Right forelimb (tissue), 1 donor: ENCODE measurements at regions not wholly inside any gene's neighbourhood (a gene's known extent, or its start where the extent isn't known, plus 50 kb on each side); places are given as distances from the start of the nearest gene placed in this dataset.

Source experiments
- DNase-seq: peaks from one replicate; pipeline ENCODE4 v3.0.0-alpha.2; 2018

DNA sequence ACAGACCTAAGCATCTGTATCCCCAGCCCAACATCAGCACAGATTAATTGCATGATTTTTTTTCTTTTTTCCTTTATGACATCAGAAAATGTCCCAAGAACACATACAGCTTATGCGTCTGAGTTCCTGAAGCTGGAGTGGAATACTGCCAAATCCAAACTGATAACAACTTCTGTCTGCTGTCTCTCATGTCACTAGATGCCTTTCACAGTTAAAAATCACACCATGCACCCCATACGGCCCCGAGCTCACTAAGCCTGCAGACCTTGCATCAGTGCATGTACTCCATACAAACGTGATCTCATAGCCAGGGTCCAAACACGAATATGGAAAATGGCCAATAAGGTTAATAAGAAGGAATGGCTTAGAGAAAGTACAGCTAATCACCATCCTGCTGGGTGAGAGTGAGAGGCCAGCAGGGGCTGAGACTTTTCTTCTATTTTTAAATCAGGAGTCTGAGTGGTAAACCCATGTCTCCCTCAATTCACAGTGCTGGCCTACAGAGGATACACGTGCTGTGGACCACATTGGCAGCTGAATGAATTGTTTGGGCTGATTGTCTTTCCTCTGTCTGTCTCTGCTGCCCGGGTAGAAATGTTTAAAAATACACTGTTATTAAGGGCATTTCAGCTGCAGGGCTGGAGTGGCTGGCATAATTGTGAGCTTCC lies 350.6 kb upstream of the RAG2 start:
- DNase-seq, result no peak

DNA sequence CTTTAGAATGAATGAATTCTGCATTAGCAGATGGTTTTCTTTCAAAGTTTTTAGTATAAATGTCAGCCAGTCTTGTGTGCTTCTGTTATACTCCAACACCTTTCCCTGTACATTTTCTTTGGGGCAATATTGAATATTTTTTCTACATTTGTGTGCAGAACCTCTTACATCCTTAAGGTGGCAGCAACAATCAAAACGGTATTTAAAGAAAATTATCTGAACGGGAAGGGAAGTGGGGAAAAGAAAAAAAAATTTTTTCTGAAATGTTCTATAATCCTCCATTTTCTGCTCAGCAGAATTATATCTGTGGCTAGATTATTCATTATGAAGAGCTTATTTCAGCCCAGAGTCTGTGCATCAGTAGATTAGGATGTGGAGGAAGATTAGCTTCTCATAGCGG lies 347.3 kb upstream of the RAG2 start:
- DNase-seq, result no peak

DNA sequence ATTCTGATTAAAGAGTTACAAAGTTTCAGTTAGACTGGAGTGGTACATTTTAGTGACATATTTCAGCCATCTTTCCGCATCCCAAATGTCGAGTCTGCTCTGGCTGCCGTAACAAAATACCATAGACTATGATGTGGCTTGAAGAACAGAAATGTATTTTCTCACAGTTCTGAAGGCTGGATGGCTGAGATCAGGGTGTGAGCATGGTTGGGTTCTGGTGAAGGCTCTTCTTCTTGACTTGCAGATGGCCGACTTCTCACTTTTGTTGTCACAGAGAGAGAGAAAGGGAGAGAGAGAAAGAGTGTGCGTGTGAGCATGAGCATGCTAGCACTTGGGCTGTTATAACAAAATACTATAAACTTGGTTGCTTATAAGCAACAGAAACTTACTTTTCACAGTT lies 335.4 kb upstream of the RAG2 start:
- no peak for DNase-seq

DNA sequence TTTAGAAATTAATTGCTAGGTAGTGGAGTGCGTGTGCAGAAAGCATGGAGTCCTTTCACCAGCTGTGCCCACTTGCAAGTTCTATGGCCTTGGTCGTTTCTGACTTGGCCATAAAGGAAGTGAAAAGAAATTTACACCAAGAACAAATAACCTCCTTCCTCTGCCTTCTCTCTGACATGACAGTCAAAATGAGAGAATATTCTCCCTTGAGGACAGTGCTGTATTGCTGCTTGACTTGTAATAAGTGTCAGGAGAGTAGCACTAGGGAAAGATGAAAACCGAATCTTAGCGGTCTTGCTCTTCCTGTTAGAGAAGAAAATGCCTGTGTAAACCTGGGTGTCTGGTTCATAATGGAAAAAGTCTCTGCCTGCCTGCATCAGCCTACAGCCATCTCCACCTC lies 333.1 kb upstream of the RAG2 start:
- DNase-seq, result no peak

DNA sequence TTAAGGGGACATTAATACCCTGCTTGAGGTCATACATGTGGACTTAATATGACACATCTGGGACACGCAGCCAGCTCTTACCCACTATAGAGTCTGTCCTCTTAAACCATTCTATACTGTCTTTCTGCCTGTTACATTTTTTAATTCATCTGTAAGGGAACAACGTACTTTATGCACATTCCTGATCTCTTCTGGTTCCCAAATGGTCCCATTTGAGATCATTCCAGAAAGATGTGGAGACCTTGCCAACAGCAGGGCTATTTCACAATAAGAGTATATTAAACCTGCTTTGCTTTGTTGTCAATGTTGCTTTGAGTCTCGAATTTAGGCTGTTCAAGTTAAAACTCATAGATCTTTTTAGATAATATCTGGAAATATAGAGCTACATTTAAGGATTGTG lies 332.2 kb upstream of the RAG2 start:
- DNase-seq, result peak; percentile 42

DNA sequence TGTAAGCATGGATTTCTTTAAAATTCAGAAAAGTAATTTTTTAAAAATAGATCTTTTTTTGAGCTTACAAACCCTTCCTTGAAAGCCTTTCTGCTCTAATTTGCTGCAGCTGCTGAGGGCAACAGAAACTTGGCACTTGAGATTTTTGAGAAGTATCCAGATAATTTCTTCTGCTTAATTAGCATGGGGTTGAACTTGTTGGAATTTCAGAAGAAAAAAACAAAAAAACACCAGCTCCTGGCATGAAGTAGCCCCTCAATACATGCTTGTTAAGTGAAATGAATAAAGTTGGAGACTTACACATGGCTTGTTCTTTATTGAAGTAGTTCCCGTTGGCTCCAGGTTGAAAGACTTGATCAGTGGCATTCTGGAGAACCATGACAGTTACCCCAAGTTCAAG lies 331.4 kb upstream of the RAG2 start:
- no peak for DNase-seq

DNA sequence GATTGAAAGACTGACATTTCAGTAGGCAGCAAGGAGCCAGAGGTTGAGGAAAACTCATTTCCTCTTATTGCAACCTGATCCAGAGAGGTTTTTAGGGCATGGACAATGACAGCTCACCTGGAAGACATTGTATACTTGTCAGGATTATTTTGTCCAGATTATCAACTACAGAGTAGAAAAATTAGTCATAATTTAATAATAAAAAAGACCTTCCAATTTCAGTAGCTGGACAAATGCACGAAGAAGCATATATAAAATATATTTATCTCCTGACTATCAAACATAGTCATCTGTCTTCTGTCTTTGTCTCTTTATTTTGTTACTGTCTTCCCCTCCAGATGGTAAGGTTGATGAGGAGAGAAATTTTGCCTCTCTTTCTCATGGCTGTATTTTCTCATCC lies 330.6 kb upstream of the RAG2 start:
- no peak for DNase-seq

DNA sequence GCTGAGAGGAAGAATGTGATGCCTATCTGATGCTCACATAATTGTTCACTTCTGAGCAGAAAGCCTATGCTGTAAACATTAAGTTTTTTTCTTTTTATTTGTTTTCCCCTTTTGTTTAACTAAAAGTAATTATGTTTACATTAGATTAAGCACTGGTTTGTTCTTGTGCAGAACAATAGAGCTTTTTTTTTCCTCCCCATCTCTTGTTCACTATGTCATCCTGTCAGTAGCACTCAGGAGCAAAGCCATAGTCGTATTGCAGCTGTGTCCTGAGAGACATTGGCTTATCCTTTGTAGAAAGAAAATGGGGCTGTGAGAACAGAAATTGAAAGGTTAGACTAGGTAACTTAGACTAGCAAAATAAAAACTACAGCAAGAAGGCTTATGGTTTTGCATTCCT lies 301.8 kb upstream of the RAG2 start:
- DNase-seq, result no peak

DNA sequence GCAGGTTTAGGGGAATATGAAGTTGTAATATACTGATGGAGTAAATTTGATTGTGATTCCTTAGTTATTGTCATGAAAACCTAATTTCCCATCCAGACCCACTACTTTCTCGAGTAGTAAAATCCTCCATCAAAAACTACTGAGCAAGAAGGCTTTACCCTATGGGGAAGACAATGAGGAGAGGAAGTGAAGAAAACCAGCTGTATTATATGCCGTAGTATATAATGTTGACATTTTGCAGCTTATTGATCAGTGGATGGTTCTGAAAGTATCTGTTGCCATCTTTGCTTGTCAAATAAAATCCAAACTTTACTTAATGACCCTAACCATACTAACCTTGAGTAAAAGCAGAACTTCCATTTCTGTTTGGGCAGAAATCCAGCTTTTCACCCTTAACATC lies 292.8 kb upstream of the RAG2 start:
- no peak for DNase-seq

DNA sequence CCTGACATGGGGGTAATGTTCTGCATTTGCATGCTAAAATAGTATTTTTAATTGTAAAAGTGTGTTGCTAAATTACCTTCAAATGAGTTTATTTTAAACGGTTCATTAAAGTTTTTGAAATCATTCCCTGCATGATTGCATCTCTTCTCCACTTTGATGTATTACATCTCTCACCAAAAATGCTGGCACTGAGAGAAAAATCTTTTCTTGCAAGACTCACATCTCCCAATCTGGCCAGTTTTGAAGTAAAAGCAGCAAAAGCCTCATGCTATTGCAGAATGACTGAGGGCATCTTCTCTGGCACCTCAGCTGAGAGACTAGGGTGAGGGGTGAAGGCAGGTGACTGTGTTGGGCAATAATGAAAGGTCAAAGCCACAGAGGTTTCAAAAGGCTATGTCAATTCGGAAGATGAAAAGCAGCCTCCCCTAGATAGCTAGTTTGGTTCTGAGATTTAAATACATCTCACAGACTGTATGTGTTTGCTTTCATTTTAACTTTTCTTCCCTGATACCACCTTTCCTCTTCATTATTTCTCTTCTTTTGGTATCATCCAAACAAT lies 292.2 kb upstream of the RAG2 start:
- no peak for DNase-seq

DNA sequence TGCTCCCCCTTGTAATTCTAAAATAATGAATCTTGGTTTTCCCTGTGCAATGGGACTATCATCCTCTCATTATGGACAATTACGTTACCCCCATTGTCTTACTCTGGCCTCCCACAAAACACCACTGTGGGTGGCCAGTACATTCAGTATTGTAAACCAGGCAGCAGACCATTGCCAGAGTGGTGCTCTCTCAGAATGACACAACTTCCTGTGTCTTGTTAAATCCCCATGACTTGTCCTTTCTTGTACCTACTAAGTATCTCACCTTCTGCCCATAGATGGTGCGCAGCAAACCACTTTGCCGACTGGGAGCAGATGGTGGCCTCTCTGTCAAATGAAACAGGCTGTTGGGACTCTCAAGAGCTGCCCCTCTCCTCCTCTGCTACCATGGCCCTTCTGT lies 287.1 kb upstream of the RAG2 start:
- DNase-seq, result no peak

DNA sequence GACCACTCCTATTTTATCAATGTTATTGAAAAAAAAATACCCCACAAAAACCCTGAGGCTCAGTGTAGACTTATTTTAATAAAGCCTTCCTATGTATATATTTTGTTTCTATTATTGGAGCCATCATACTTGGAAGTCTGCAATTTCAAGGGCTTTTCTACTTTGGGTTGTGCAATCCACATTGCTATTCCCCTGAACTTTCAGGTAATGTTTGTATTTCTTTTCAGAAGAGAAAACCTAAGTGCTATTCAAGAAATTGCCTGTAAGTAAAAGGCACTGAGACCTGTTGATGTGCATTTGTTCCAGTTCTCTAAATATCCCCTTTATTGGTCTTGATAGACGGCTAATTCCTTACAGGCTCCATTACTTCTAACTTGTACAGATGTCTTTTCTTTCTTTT lies 280.7 kb upstream of the RAG2 start:
- no peak for DNase-seq

DNA sequence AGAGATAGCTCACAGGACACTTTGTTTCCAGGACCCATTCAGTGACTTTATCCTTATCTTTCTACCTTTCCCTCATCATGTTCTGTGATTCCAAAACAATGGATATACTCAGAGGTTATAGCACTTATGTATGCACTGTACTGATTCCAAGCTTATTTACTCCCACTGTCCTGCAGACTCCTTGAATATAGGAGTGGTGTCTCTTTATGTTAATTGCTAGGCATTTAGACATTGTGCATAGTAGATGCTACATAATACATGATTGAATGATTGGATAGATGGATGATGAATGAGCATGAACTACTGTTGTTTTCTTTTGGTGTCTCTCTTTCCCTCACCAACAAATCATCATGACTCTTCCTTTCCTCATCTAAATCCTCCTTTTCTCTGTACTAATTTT lies 279.1 kb upstream of the RAG2 start:
- DNase-seq, result no peak

DNA sequence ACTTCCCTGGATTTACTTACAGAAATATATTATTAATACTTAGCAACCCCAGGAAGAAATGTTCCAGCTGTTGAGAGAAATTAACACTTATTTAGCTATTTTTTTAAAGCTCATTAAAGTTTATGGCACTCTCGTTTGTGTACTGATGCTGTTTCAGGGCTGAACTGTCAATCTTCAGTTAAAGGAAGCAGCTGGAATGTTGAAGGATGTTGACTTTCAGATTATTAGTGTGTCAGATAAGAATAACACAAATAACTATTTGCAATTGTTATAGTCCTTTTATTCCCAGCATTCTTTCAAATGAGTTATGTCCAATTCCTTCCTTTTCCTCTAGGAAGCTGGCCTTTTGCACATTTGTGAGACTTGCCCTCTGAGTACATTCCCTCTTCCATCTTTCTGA lies 278.2 kb upstream of the RAG2 start:
- no peak for DNase-seq

DNA sequence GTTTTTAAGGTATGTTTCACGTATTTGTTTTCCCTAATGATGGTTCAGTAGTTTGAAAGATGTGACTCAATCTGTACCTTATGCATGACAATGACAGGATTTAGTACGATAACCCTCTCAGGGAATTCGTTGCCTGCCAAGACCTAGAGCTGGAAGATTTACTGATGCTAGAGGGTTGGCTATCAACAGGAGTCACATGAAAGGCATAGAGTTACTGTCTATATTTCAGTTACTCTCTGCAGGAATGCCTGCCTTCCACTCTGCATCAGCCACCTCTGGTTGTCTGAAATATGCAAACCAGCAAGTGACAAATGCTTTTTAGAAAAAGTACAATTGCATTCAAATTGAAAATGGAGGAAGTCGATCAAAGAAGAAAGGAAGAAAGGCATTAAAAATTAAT lies 276.3 kb upstream of the RAG2 start:
- DNase-seq, result no peak

DNA sequence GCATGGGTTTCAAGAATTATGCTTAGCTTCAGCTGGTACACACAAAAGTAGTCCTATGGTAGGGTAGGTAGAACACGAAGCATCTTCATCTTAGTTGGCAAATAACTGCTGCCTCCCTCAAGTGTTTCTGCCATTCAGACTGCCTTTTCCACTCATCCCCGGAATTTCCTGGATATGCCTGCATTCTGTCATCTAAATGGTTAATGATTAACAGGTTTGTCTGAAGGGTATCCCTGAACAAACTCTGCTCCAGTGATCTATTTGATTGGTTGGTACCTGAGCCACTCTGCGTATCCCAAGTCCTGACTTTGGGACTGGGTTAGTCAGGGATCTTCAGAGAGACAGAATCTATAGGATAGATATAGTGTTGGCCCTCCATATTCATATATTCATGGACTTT lies 272.3 kb upstream of the RAG2 start:
- DNase-seq, result no peak

DNA sequence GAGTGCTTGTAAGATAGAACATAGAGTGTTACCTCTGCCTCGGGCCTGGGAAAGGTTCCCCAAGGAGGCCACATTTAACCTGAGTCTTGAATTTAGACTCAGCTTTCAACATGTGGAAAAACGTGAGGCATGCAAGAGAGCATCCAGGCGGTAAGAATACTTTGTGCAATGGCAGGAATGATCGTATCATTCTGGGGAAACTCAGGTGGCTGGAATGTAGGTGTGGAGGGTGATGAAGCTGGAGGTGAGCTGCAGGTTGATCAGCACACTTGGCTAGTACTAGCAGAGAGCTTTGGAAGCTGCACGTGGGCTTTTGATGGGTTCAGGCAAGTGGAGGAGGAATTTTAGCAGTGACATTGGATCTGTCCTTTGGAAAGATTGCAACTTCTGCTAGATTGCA lies 270.3 kb upstream of the RAG2 start:
- DNase-seq, result no peak

DNA sequence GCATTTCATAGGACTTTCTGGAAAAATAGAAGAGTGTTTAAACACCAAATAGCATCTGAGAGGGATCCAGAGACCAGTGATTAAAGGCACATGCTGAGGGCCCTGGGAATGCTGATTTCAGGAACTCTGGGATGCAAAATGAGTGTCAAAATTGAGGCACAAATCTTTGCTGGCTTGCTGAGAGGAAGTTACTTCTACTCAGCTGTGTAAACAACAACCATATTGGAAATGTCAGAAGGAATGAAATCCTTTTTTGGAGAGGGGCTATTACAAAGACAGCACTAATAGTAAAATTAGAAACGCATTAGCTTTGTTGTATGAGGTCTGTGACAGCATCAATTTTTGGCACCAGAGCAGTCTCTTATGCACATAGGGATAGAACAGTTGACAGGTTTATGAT lies 267.8 kb upstream of the RAG2 start:
- DNase-seq, result no peak

DNA sequence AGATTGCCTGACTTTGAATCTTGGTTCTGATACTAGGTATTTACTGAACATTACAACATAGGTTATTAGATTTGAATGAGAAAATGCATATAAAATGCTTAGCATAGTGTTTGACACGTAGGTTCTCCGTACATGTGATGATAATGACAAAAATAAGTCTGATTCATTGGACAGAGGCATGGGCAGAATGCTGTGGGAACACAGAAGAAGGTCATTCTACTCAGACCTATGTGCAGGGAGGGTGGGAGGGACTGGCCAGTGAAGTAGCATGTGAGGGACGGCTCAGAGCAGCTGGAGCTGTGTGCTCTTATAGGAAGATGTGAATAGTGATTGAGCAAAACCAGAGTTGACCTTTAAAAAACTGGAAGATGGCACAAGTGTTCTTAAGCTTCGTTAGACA lies 256.8 kb upstream of the RAG2 start:
- DNase-seq, result no peak

DNA sequence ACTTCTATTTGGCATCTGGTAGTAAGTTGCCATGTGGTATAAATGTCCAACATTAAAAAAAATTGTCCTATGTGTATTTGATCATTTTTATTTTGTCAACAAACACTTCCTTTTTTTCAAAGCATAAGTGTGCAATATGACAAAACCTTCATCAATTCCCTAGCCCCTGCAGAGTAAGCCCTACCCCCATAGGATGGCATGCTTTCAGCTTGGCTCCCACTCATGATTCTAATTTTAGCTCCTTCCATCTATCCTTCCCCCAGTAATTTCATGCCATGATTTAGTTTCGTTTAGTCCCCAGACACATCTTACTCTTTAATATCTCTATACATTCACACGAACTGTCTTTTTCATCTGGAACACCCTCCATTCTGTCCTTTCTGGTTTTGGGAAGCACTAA lies 250.6 kb upstream of the RAG2 start:
- no peak for DNase-seq

DNA sequence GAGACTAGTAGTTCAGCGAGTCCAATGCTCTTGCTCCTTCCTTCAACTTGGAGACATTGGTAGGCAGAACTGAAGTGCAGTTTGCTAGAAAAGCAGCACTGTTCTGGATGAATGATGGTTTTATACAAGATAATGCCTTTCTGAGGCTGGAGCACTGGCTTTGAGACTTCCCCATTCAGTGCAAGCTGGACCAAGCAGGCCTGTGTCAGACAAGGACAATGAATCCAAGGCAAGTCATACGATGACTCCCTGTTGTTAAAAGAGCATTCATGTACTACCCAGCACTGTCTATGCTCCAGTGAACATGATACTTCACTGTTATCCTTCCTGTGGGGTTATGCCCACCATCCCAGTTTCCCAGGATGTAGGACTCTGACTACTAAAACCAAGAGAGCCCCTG lies 242.3 kb upstream of the RAG2 start:
- DNase-seq, result no peak

DNA sequence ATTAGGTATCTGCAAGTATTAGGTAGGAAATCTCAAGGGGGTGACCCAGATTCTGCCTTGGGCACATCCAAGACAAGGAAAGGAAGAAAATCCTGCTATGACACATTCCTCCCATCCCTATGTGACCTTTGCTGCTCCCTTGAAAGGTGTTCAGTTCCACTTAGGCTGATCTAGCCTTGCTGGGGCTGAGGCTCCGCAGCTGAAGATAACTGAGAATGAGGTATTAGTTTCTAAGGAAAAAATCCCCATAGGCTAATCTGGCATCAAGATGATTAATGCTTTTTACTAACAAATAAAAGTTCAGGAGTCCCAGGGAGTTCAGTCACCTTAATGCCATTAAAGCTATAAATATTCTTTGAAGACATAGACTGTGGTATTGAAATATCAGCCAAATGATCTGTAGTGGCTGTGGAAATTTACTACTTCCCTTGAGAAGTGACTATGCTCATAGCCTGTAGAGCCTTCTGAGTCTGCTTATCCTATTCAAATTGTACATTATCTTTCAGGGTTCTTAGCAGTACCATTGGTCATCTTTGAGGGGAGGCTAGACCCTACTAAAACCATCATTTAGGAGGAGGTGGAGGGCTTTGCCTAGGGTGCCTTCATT lies 239.9 kb upstream of the RAG2 start:
- no peak for DNase-seq

DNA sequence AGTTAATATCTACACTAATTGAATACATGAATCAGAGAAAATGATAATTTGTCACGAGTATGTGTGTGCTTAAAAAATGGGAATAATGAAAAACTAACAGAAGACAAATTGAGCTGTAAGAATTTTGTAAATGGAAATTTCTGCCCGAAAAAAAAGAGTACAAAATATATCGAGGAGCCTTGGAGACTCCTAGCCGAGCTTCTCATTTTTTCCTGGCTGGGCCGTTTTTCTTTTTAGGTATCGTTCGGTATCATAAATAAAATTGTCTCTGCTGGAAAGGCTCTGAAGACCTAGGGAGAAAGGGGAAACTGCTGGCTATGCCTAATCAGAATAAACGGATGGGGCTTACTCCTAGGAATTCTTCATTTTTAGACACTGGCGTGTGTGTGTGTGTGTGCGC lies 227.2 kb upstream of the RAG2 start:
- no peak for DNase-seq

DNA sequence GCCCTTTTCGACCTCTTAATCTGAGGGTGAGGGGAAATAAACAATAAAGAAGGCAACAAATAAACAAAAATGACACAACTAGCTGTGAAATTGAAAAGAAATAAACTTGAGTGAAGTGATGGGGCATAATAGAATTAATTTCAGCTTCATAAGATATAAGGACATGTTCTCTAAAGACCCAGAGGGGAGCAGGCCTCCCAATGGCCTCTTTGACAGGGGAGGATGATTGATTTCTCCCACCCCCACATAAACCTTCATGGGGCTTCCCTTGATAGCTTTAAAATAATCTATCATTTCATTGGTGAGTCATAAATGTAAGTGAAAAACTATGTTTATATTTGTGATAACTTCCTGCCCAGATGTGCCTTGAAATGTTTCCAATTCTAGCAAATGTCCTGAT lies 226.3 kb upstream of the RAG2 start:
- DNase-seq, result no peak

DNA sequence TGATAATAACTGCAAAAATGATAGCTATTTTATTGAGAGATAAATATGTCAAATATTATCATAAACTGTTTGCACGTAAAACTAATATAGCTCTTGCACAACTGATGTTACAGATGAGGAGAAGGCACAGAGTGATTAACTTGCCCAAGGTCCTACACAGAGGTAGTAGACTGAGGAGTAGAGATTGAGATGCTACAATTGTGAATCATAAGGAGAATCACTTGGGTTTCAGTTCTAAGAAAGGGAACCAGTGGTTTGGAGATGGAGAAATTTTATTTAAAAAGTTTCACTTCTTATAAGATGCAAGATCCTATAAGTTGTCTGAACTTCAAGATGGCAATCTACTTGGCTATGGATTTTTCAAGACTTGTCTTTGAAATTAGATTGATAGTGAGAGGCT lies 224.8 kb upstream of the RAG2 start:
- no peak for DNase-seq
